Activated CD8-positive, alpha-beta T cell treated with anti-CD3 and anti-CD28 coated beads for 36 hours (primary cell): ENCODE measurements at regions not wholly inside any gene's neighbourhood (a gene's known extent, or its start where the extent isn't known, plus 50 kb on each side); places are given as distances from the start of the nearest gene placed in this dataset.

Experiments used
- ATAC-seq: fragments of 200-7000 bp; cut with Tn5 transposase; one replicate; pipeline ENCODE4 v1.10.0; 2021; ENCODE audit warnings: mild to moderate bottlenecking, moderate library complexity
- CTCF ChIA-PET: fragments of 350-600 bp; sonication (Branson Sonifier 250); formaldehyde crosslinking; loops from one replicate; lab custom pipeline; 2021; ENCODE audit warnings: antibody characterized with exemption; lab: Charles Lee
- POLR2A ChIA-PET: fragments of 350-600 bp; sonication (Branson Sonifier 250); formaldehyde crosslinking; loops from one replicate; lab custom pipeline; 2021; ENCODE audit warnings: antibody characterized with exemption; lab: Charles Lee
- DNase-seq: peaks from one replicate; pipeline ENCODE4 v3.0.0-alpha.2; 2020
- H3K27ac Mint-ChIP-seq: one replicate; pipeline ENCODE4 v1.8.0; 2021; ENCODE audit warnings: mild to moderate bottlenecking, mixed read lengths
- H3K27me3 Mint-ChIP-seq: one replicate; pipeline ENCODE4 v1.8.0; 2021; ENCODE audit warnings: mixed read lengths
- H3K36me3 Mint-ChIP-seq: one replicate; pipeline ENCODE4 v1.8.0; 2021; ENCODE audit warnings: low read depth, mixed read lengths
- H3K4me1 Mint-ChIP-seq: one replicate; pipeline ENCODE4 v1.8.0; 2021; ENCODE audit warnings: low read depth, mixed read lengths
- H3K4me3 Mint-ChIP-seq: one replicate; pipeline ENCODE4 v1.8.0; 2021; ENCODE audit warnings: mild to moderate bottlenecking, moderate library complexity, mixed read lengths
- H3K9me3 Mint-ChIP-seq: one replicate; pipeline ENCODE4 v1.8.0; 2021; ENCODE audit warnings: mixed read lengths
- CTCF ChIP-seq: fragments of 200-600 bp; IDR thresholded peaks from one replicate; pipeline ENCODE4 v1.8.0; 2022; ENCODE audit warnings: antibody characterized with exemption, mild to moderate bottlenecking
- intact Hi-C: fragments of 100-400 bp; cut with micrococcal nuclease; formaldehyde crosslinking; loops from one replicate; pipeline ENCODE4 v1.10.0; 2022

DNA sequence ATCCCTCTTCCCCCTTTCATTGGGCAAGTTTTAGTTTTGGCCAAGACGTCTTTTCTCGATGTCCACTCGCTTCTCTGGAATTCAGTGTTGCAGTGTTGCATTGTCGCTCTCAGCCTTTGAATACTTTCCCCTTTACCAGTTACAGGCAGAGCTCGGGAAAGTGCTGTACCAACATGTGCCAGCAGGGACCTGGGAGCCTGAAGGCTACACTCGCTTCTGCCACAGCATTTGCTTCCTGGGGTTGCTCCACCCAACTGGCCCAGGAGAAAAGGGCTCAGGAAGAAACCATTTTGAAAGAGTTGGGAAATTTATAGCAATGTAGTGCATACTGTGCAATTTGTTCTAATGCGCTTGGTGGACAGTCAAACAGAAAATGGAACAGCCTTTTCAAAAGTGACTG lies 78.6 kb downstream of the LINC00237 start:
- CTCF ChIA-PET, result interaction anchor here (0.6 to 1.3 kb wide), 2 partner anchors 19 to 152 kb away, joined by 3 read pairs; no protein-coding TSS in a partner anchor
- DNase-seq (no peak), ATAC-seq (no peak)
- intact Hi-C loops, result no loop called here
- Mint-ChIP-seq H3K9me3 (no peaks in the 10 kb centered on the region), H3K27me3 (peaks cover 18% of the 10 kb centered on the region), H3K36me3 (no peaks in the 10 kb centered on the region), H3K4me3 (no peak overlapping the region), H3K27ac (no peak overlapping the region), H3K4me1 (no peaks in the 10 kb centered on the region)
- no peak for TF ChIP-seq CTCF
- POLR2A ChIA-PET, result no interaction called here

DNA sequence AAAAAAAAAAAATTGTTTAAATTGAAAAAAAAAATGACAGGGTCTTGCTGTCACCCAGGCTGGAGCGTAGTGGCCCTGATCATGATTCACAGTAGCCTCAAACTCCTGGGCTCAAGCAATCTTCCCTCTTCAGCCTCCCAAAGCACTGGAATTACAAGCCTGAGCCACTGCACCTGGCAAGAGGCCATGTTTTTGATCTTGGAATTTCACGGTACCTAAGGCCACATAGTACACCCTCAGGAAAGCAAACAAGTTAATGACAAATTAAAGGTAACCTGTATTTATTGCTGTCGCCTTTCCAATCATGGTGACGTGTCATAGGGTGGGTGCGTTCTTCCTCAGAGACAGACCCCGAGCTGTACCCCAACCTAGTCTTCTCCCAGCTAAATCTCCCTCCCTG lies 79.2 kb downstream of the LINC00237 start:
- ATAC-seq (no peak), DNase-seq (no peak)
- H3K4me3 Mint-ChIP-seq, result no peak overlapping the region
- H3K9me3 Mint-ChIP-seq, result no peaks in the 10 kb centered on the region
- H3K27me3 Mint-ChIP-seq, result peaks cover 20% of the 10 kb centered on the region
- POLR2A ChIA-PET, result no interaction called here
- CTCF ChIA-PET, result interaction anchor here (0.6 to 1.2 kb wide), 3 partner anchors 19 to 166 kb away, joined by 3 read pairs; no protein-coding TSS in a partner anchor
- no peak overlapping the region for H3K27ac Mint-ChIP-seq
- no peaks in the 10 kb centered on the region for H3K4me1 Mint-ChIP-seq
- intact Hi-C loops, result no loop called here
- TF ChIP-seq CTCF, result no peak
- no peaks in the 10 kb centered on the region for H3K36me3 Mint-ChIP-seq

- H3K9me3 Mint-ChIP-seq, result no peaks in the 10 kb centered on the region
- CTCF ChIA-PET, result no interaction called here
- POLR2A ChIA-PET, result no interaction called here
- ATAC-seq (no peak), DNase-seq (no peak)
- H3K27ac Mint-ChIP-seq, result no peak overlapping the region
- peaks cover 2% of the 10 kb centered on the region for H3K4me1 Mint-ChIP-seq
- H3K4me3 Mint-ChIP-seq, result no peak overlapping the region
- H3K36me3 Mint-ChIP-seq, result no peaks in the 10 kb centered on the region
- peaks cover 26% of the 10 kb centered on the region for H3K27me3 Mint-ChIP-seq
- TF ChIP-seq CTCF, result no peak
- intact Hi-C loops, result no loop called here
These were observed 81.7 kb downstream of the LINC00237 start for GRCh38 chr20:21024420-21024819.

GRCh38 chr20:21022925-21023324 lies 83.2 kb downstream of the LINC00237 start:
- POLR2A ChIA-PET, result interaction anchor here (0.7 kb wide), 1 partner anchor 11 kb away, joined by 3 read pairs; no protein-coding TSS in a partner anchor
- CTCF ChIA-PET, result no interaction called here
- no peak for TF ChIP-seq CTCF
- Mint-ChIP-seq H3K27me3 (peaks cover 36% of the 10 kb centered on the region), H3K9me3 (no peaks in the 10 kb centered on the region), H3K27ac (no peak overlapping the region), H3K4me3 (no peak overlapping the region), H3K36me3 (no peaks in the 10 kb centered on the region), H3K4me1 (peaks cover 2% of the 10 kb centered on the region)
- intact Hi-C loops, result no loop called here
- DNase-seq (no peak), ATAC-seq (no peak)

- ChIA-PET CTCF (no interaction called here), POLR2A (no interaction called here)
- Mint-ChIP-seq H3K9me3 (no peaks in the 10 kb centered on the region), H3K4me3 (no peak overlapping the region), H3K36me3 (no peaks in the 10 kb centered on the region), H3K27ac (no peak overlapping the region), H3K27me3 (peaks cover 38% of the 10 kb centered on the region), H3K4me1 (peaks cover 2% of the 10 kb centered on the region)
- TF ChIP-seq CTCF, result no peak
- no peak for DNase-seq
- ATAC-seq, result no peak
- intact Hi-C loops, result no loop called here
These were observed 84.7 kb downstream of the LINC00237 start for GRCh38 chr20:21021472-21021790.
